Testis (tissue), 2 donors: ENCODE measurements at regions not wholly inside any gene's neighbourhood (a gene's known extent, or its start where the extent isn't known, plus 50 kb on each side); places are given as distances from the start of the nearest gene placed in this dataset.
"Not testable (repeated sequence)": the region's sequence is repeated elsewhere in the genome, so short reads cannot be mapped to it uniquely, and the experiment has no call there.

ENCODE experiments used
- DNase-seq: peaks from one replicate; pipeline ENCODE4 v3.0.0-alpha.2; 2019
- H3K27ac ChIP-seq, 2 donors: fragments of 200-600 bp; sonication (generic); one replicate each; pipeline ENCODE4 v1.5.1; 2019
- H3K27me3 ChIP-seq: fragments of 200-600 bp; sonication (generic); one replicate; pipeline ENCODE4 v1.5.1; 2019
- H3K36me3 ChIP-seq: fragments of 200-600 bp; sonication (generic); one replicate; pipeline ENCODE4 v1.5.1; 2017; ENCODE audit warnings: low read depth; ENCODE audit errors: missing control alignments
- H3K4me1 ChIP-seq: fragments of 200-600 bp; sonication (generic); one replicate; pipeline ENCODE4 v1.5.1; 2019
- H3K4me3 ChIP-seq, 2 donors: fragments of 200-600 bp; sonication (generic); one replicate each; pipeline ENCODE4 v1.5.1; 2017 to 2019
- H3K9me3 ChIP-seq: fragments of 200-600 bp; sonication (generic); one replicate; pipeline ENCODE4 v1.5.1; 2017
- CTCF ChIP-seq, 3 experiments: fragments of 450-650 bp in 2 of 3; fragments of 200-600 bp in 1 of 3; sonication (generic) in 1 of 3; IDR thresholded peaks; one replicate each; pipeline ENCODE4 v1.5.1; 2016 to 2019; ENCODE audit warnings: antibody characterized with exemption in 3 of 3, mild to moderate bottlenecking in 2 of 3, moderate library complexity in 1 of 3
- POLR2A ChIP-seq: fragments of 450-650 bp; IDR thresholded peaks from one replicate; pipeline ENCODE4 v1.6.1; 2017; ENCODE audit warnings: antibody characterized with exemption, mild to moderate bottlenecking, moderate library complexity
- WGBS, 2 donors: methylation state at CpG; one replicate each; pipeline ENCODE4 v1.1.5; 2018; 5-methylcytosine and 5-hydroxymethylcytosine counted together
- intact Hi-C: fragments of 100-400 bp; cut with DNase I; formaldehyde crosslinking; loops from one replicate; pipeline ENCODE4 v1.15.1; 2023; ENCODE audit warnings: low total_unique reads

- Histone ChIP-seq H3K4me1 (no peaks in the 10 kb centered on the region), H3K27ac (no peak overlapping the region), H3K27me3 (no peaks in the 10 kb centered on the region), H3K4me3 (no peak overlapping the region), H3K9me3 (no peaks in the 10 kb centered on the region), H3K36me3 (no peaks in the 10 kb centered on the region)
- TF ChIP-seq POLR2A = no peak
- TF ChIP-seq CTCF (IDR thresholded peaks at IDR 0.05) = no peak
- 84 to 93% methylated on average over 4 of the region's 4 CpGs for WGBS, 2 donors
- DNase-seq = no peak
- intact Hi-C loops = no loop called here
These were observed 556.6 kb upstream of the ZNF804A start for GRCh38 chr2:184041777-184042176.

GRCh38 chr2:184047536-184047935 is 550.8 kb upstream of the ZNF804A start:
- H3K27me3 ChIP-seq = no peaks in the 10 kb centered on the region
- no peaks in the 10 kb centered on the region for H3K9me3 ChIP-seq
- H3K4me1 ChIP-seq = no peaks in the 10 kb centered on the region
- WGBS, 2 donors = 26 to 42% methylated on average over 3 of the region's 3 CpGs
- H3K4me3 ChIP-seq = no peak overlapping the region
- DNase-seq = no peak
- intact Hi-C loops = no loop called here
- no peaks in the 10 kb centered on the region for H3K36me3 ChIP-seq
- no peak overlapping the region for H3K27ac ChIP-seq
- TF ChIP-seq CTCF (IDR thresholded peaks at IDR 0.05) = no peak
- no peak for TF ChIP-seq POLR2A

- no peak overlapping the region for H3K4me3 ChIP-seq
- H3K27ac ChIP-seq = no peak overlapping the region
- 91 to 95% methylated on average over 2 of the region's 2 CpGs for WGBS, 2 donors
- TF ChIP-seq POLR2A (no peak), CTCF (IDR thresholded peaks at IDR 0.05) (no peak)
- H3K4me1 ChIP-seq = no peaks in the 10 kb centered on the region
- H3K27me3 ChIP-seq = no peaks in the 10 kb centered on the region
- no peak for DNase-seq
- no peaks in the 10 kb centered on the region for H3K9me3 ChIP-seq
- no peaks in the 10 kb centered on the region for H3K36me3 ChIP-seq
- intact Hi-C loops = no loop called here
These were observed 548.8 kb upstream of the ZNF804A start for GRCh38 chr2:184049566-184049965.

- H3K4me3 ChIP-seq = no peak overlapping the region
- no peak overlapping the region for H3K27ac ChIP-seq
- H3K9me3 ChIP-seq = no peaks in the 10 kb centered on the region
- no peak for DNase-seq
- no peaks in the 10 kb centered on the region for H3K27me3 ChIP-seq
- H3K36me3 ChIP-seq = no peaks in the 10 kb centered on the region
- intact Hi-C loops = no loop called here
- whole genome bisulfite sequencing, 2 donors = 77 to 83% methylated on average over 3 of the region's 3 CpGs
- H3K4me1 ChIP-seq = no peaks in the 10 kb centered on the region
- TF ChIP-seq POLR2A = no peak
- no peak for TF ChIP-seq CTCF (IDR thresholded peaks at IDR 0.05)
These were observed 545.0 kb upstream of the ZNF804A start for GRCh38 chr2:184053326-184053725.

GRCh38 chr2:184054419-184054818 is 543.9 kb upstream of the ZNF804A start:
- H3K27ac ChIP-seq, DNase-seq, intact Hi-C loops, H3K4me1 ChIP-seq, H3K27me3 ChIP-seq, H3K36me3 ChIP-seq, H3K4me3 ChIP-seq, H3K9me3 ChIP-seq: not testable (repeated sequence)
- 88 to 100% methylated on average over 1 of the region's 1 CpG for WGBS, 2 donors
